ENCODE measurements at regions not wholly inside any gene's neighbourhood (a gene's known extent, or its start where the extent isn't known, plus 50 kb on each side); places are given as distances from the start of the nearest gene placed in this dataset.

- Histone ChIP-seq H3K4me1 (no peaks in the 10 kb centered on the region), H3K36me3 (no peaks in the 10 kb centered on the region), H3K9me3 (peaks cover 0 to 5% (median 0%) of the 10 kb centered on the region in 4 donors), H3K4me3 (no peak overlapping the region), H3K27me3 (no peaks in the 10 kb centered on the region), H3K27ac (no peak overlapping the region)
- no peak for DNase-seq
- TF ChIP-seq CTCF (IDR thresholded peaks at IDR 0.05) (no peak), POLR2AphosphoS5 (IDR thresholded peaks at IDR 0.05) (no peak), POLR2A (IDR thresholded peaks at IDR 0.05) (no peak), EP300 (IDR thresholded peaks at IDR 0.05) (no peak)
- intact Hi-C loops (cut with DNase I), result no loop called here
These were observed 654.9 kb downstream of the ZPLD1 start for GRCh38 chr3:103089758-103090157.

- no peak for TF ChIP-seq POLR2AphosphoS5 (IDR thresholded peaks at IDR 0.05)
- no peak for TF ChIP-seq POLR2A (IDR thresholded peaks at IDR 0.05)
- TF ChIP-seq EP300 (IDR thresholded peaks at IDR 0.05), result no peak
- no peak for TF ChIP-seq CTCF (IDR thresholded peaks at IDR 0.05)
- H3K27me3 ChIP-seq, result no peaks in the 10 kb centered on the region
- no peak overlapping the region for H3K4me3 ChIP-seq
- H3K4me1 ChIP-seq, result no peaks in the 10 kb centered on the region
- no peak for DNase-seq
- H3K36me3 ChIP-seq, result no peaks in the 10 kb centered on the region
- H3K9me3 ChIP-seq, result no peaks in the 10 kb centered on the region
- H3K27ac ChIP-seq, result no peak overlapping the region
- 68 to 88% methylated on average over 2 of the region's 2 CpGs for WGBS, 2 donors
- intact Hi-C loops (cut with DNase I), result no loop called here
These were observed 670.4 kb downstream of the ZPLD1 start for GRCh38 chr3:103105206-103105605.

GRCh38 chr3:103112273-103112672 lies 677.5 kb downstream of the ZPLD1 start:
- Histone ChIP-seq H3K4me1 (no peaks in the 10 kb centered on the region), H3K9me3 (no peaks in the 10 kb centered on the region), H3K27me3 (no peaks in the 10 kb centered on the region), H3K4me3 (no peak overlapping the region), H3K27ac (no peak overlapping the region), H3K36me3 (no peaks in the 10 kb centered on the region)
- no peak for TF ChIP-seq POLR2AphosphoS5 (IDR thresholded peaks at IDR 0.05)
- TF ChIP-seq CTCF (IDR thresholded peaks at IDR 0.05), result no peak
- no peak for TF ChIP-seq POLR2A (IDR thresholded peaks at IDR 0.05)
- TF ChIP-seq EP300 (IDR thresholded peaks at IDR 0.05), result no peak
- DNase-seq, result no peak
- intact Hi-C loops (cut with DNase I), result no loop called here

GRCh38 chr3:103126115-103126514 lies 691.3 kb downstream of the ZPLD1 start:
- TF ChIP-seq POLR2A (IDR thresholded peaks at IDR 0.05) (no peak), EP300 (IDR thresholded peaks at IDR 0.05) (no peak), CTCF (IDR thresholded peaks at IDR 0.05) (no peak), POLR2AphosphoS5 (IDR thresholded peaks at IDR 0.05) (no peak)
- H3K27ac ChIP-seq, result no peak overlapping the region
- intact Hi-C loops (cut with DNase I), result no loop called here
- 17 to 53% methylated on average over 1 of the region's 1 CpG for WGBS, 2 donors
- H3K4me1 ChIP-seq, result no peaks in the 10 kb centered on the region
- no peak for DNase-seq
- no peaks in the 10 kb centered on the region for H3K36me3 ChIP-seq
- H3K9me3 ChIP-seq, result no peaks in the 10 kb centered on the region
- H3K27me3 ChIP-seq, result no peaks in the 10 kb centered on the region
- no peak overlapping the region for H3K4me3 ChIP-seq

GRCh38 chr3:103127098-103127630 lies 692.3 kb downstream of the ZPLD1 start:
- no peaks in the 10 kb centered on the region for H3K4me1 ChIP-seq
- H3K4me3 ChIP-seq, result no peak overlapping the region
- H3K9me3 ChIP-seq, result no peaks in the 10 kb centered on the region
- no peak for TF ChIP-seq EP300 (IDR thresholded peaks at IDR 0.05)
- no peak for TF ChIP-seq POLR2A (IDR thresholded peaks at IDR 0.05)
- TF ChIP-seq CTCF (IDR thresholded peaks at IDR 0.05), result no peak
- TF ChIP-seq POLR2AphosphoS5 (IDR thresholded peaks at IDR 0.05), result no peak
- H3K27me3 ChIP-seq, result no peaks in the 10 kb centered on the region
- H3K27ac ChIP-seq, result no peak overlapping the region
- H3K36me3 ChIP-seq, result no peaks in the 10 kb centered on the region
- 51 to 73% methylated on average over 5 of the region's 5 CpGs for WGBS, 2 donors
- DNase-seq, result no peak
- intact Hi-C loops (cut with DNase I), result no loop called here

Data from sigmoid colon (tissue), 6 donors.